SHP77 treated with DMSO at 0.1 percent for 48 hours (cell line): ENCODE measurements at regions not wholly inside any gene's neighbourhood (a gene's known extent, or its start where the extent isn't known, plus 50 kb on each side); places are given as distances from the start of the nearest gene placed in this dataset.

Experiments used
- DNase-seq: peaks from one replicate; lab custom pipeline; 2025; lab: John Stamatoyannopoulos, UW

DNA sequence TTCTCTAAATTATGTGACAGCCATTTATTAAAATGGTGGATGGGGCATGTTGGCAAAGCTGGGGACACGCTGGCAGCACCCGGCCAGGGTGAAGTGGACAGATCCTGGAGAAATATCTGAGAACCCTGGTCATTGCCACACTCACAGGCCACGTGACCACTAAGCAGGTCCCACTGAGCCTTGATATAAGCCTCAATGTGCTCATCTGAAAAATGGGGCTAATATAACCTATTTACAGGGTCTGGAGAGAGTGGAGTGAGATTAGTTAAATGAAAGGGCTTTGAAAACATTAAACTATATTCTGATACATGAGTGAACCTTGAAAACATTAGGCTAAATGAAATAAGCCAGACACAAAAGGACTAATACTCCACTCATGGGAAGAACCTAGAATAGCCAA, 108.9 kb downstream of the RBFOX3 start:
- DNase-seq, result no peak

DNA sequence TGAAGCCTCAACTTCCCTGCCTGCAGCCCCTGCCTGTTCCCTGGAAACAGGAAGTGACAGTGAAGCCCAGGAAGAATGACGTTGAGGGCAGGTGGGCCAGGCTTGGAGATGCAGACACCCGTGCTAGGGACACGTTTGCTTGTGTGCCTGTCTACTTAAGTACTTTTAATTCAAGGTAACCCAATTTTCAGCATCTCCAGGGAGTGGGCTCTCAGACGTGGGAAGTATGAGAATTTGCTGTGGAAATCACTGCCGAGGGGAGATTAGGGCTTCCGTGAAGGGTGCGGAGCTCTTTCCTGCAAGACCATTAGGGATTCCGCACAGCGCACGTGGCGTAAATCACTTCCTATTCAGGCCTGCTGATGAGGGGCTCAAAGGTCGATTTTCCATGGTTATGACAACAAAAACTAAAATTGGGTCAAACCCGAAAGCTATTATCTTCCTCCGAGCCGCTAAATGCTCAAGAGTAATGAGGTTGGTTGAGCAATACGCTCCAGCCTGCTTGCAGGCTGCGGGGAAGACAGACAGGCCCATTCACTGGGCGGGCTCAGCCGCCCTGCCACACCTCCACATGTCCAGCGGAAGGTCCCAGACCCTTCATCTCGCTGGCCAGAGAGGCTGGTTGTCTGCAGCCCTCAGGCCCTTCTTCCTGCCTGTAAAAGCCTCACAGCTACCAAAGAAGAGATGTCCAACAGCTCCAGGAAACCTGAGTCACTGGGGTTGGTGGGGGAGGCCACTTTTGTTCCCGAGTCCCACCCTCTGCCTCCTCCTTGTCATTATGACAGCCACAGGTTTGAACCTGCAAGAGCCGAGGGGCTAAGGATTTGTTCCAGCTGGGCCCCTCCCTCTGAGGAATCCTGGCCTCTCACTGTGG, 109.9 kb downstream of the RBFOX3 start:
- no peak for DNase-seq

GRCh38 chr17:79498854-79499253, 112.0 kb downstream of the RBFOX3 start:
- DNase-seq, result no peak

- no peak for DNase-seq
Observed at GRCh38 chr17:79497777-79498348, 113.0 kb downstream of the RBFOX3 start.

GRCh38 chr17:79496422-79497005, 114.3 kb downstream of the RBFOX3 start:
- DNase-seq, result no peak

- DNase-seq, result no peak
Observed at GRCh38 chr17:79495665-79496064, 115.2 kb downstream of the RBFOX3 start.

- no peak for DNase-seq
Observed at GRCh38 chr17:79491006-79491405, 119.8 kb downstream of the RBFOX3 start.

DNA sequence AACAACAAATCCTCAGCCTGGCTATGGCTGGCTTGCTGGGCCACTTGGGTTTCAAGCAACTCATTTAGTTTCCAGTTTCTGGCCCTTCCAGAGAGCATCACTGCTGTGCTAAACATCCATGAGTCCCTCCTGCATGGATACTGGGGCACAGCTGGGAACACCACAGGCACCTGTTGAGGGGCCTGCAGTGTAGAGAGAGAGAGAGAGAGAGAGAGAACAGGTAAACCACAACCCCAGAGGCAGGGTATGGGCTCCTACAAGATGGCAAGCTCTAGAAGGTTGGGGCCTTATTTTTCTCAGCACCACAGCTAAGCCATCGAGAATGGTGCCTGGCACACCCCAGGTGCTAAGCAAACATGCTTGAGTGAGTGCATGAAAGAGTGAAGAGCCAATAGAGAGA, 120.3 kb downstream of the RBFOX3 start:
- no peak for DNase-seq

DNA sequence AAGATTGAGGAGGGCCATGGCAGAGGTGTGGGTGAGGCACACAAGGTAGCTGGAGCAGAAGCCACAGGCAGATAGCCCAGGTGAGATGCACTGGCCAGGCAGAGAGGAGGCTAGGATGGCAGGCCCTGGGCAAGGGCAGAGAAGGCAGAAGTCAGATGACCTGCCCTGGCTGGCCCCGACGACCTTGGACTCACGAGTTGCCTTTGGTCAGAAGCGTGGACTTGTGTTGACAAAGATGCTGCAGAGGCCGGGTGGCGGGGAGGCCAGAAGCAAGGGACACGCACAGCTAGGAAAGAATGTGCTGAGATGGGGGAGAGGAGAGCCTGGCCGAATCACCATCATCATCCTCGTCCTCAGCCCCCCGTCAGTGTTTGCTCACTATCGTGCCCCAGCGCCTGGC, 123.7 kb downstream of the RBFOX3 start:
- no peak for DNase-seq

- no peak for DNase-seq
Observed at GRCh38 chr17:79485991-79486390, 124.9 kb downstream of the RBFOX3 start.

GRCh38 chr17:79485419-79485985, 125.3 kb downstream of the RBFOX3 start:
- DNase-seq, result no peak

- DNase-seq, result no peak
Observed at GRCh38 chr17:79484600-79485418, 126.0 kb downstream of the RBFOX3 start.

GRCh38 chr17:79483842-79484241, 127.0 kb downstream of the RBFOX3 start:
- no peak for DNase-seq

- DNase-seq, result no peak
Observed at GRCh38 chr17:79482727-79483521, 127.9 kb downstream of the RBFOX3 start.

- DNase-seq, result no peak
Observed at GRCh38 chr17:79479876-79480275, 131.0 kb downstream of the RBFOX3 start.

DNA sequence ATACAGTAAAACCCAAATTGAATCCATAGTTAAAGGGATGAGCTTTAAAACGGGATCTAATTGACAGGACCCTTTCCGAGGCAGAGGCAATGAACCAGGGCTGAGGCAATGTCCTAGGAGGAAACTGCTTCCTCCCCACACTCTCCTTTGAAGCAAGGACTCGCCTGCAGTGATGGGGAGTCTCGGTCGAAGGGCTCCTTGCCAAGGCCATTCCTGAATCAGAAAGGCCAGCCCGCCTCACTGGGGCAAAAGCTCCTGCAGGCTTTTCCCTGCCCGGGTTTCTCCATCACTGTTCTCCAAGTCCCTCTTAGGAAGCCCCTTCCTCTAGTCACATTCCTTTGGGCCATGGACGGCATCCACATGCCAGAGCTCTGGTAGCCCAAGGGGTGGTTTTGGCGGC, 132.0 kb downstream of the RBFOX3 start:
- DNase-seq, result no peak

DNA sequence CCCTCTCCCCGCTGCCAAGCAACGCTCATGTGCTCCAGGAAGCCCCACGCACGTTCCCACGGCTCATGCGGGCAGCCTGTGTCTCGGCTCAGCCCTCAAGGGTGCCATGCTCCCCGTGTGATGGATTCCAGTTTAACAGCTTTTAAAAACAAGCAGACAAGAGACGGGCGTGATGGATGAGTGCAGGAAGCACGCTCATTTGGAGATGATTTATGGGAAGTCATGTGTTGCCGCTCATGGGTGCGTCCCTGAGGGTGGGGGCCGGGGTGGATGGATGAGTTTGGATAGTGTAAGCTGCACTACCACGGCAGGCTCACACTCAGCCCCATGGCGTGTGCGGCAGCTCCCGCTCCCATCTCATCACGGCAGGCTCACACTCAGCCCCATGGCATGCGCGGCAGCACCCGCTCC, 132.8 kb downstream of the RBFOX3 start:
- no peak for DNase-seq

DNA sequence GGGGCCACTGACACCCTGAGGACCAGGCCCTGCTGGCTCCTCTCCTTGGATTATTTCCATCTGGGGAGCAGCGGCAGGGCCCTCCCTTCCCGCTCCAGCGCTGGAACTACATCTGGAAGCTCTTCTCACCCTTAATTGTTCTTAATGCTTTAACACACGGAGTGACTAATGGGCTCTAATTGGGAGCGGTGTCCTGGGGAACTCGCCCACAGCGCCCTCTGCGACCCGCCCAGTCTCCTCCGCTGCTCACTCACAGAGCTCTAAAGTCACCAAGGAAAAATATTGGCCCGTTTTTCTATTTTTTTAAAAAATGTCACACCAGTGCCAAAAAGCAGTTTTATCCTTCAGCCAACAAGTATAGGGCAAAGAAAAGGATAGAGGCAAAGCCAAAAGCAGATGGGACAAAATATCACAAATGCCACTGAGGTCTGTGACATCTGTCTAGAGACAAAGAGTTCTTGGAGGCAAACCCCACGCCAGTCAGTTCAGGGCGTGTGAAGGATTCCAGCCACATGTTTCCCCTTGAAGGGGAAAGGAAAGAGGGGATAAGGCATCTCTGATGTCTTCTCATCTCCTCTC, 134.7 kb downstream of the RBFOX3 start:
- DNase-seq, result no peak

DNA sequence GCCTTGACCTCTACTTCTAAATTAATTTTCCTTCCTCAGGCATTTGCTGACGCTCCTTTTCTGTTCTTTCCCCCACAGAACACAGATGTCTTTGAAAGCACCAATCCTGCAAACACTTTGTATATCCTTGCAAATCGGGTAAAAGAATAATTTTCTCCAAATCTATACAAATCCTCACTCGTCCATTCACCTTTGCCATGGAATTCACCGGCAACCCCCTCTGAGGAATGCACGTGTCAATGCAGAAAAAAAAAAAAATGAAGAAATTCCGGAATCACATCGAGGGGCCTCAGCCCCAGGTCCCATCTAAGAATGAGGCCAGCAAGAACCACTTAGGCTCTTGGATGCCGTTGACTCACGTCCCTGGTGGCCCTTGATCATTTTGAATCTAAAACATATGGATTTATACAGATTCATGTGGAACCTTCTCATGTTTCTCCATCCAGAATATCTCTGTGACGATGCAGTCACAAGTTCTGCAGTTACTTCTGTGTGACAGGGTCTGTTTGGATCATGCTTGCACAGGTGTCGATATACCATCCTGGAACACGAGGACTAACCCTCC, 136.9 kb downstream of the RBFOX3 start:
- DNase-seq, result no peak

DNA sequence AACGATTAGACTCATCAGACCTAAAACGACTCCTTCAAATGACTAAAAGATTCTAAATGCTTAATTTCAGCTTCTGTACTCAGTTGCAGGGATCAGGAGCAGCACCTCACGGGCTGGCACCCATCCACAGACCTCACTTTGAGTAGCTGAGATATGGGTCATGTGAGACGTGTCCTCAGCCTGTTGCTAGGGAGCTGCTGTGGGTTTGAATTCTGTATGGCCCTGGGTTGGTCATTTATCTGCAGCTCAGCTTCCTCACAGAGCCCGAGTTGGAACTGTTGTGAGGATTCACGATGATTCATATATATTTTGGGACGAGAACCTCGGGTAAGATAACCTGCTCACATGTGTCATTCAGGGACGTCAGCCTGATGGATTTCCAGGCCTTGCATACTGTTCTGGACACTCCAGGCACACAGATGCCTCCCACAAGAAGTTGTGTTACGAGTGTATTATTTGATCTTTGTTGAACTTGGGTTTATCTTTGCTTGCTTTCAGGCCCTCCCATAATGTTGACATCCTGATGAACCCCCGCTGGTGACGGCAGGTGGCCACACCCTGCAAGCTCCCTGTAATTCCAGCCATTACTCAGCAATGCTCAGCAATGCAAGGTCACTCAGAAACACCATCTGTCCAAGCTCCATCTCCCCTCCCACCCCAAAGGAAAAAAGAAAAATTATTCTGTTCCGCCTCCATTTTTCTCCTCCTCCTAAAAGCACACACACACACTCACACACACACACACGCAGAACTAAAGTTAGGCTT, 137.6 kb downstream of the RBFOX3 start:
- no peak for DNase-seq
